BLaER1 (cell line): ENCODE measurements at regions not wholly inside any gene's neighbourhood (a gene's known extent, or its start where the extent isn't known, plus 50 kb on each side); places are given as distances from the start of the nearest gene placed in this dataset.
A peak's percentile ranks its signal among the peaks of the same experiment; 100 is the strongest.

Experiments
- H3K27ac ChIP-seq: shearing (Covaris generic); formaldehyde crosslinking; 2 replicates; pipeline ENCODE4 v1.8.1; 2022
- H3K27me3 ChIP-seq: shearing (Covaris generic); formaldehyde crosslinking; 2 replicates; pipeline ENCODE4 v1.8.1; 2022
- H3K36me3 ChIP-seq: shearing (Covaris generic); formaldehyde crosslinking; 2 replicates; pipeline ENCODE4 v1.8.1; 2022
- H3K4me1 ChIP-seq: shearing (Covaris generic); formaldehyde crosslinking; 2 replicates; pipeline ENCODE4 v1.8.1; 2022
- H3K4me2 ChIP-seq: shearing (Covaris generic); formaldehyde crosslinking; 2 replicates; pipeline ENCODE4 v1.8.1; 2022
- H3K4me3 ChIP-seq: shearing (Covaris generic); formaldehyde crosslinking; 2 replicates; pipeline ENCODE4 v1.8.1; 2022
- H3K9ac ChIP-seq: shearing (Covaris generic); formaldehyde crosslinking; 2 replicates; pipeline ENCODE4 v1.8.1; 2022
- H3K9me3 ChIP-seq: shearing (Covaris generic); formaldehyde crosslinking; 2 replicates; pipeline ENCODE4 v1.8.1; 2022
- H4K20me1 ChIP-seq: shearing (Covaris generic); formaldehyde crosslinking; 2 replicates; pipeline ENCODE4 v1.8.1; 2022
- Cebpa-rat ChIP-seq: shearing (Covaris generic); IDR thresholded peaks from 2 replicates; pipeline ENCODE4 v1.8.1; 2022

GRCh38 chr4:132281733-132282132 lies 867.4 kb upstream of the PCDH10 start:
- TF ChIP-seq Cebpa-rat = no peak
- no peaks in the 10 kb centered on the region for H3K27me3 ChIP-seq
- no peak overlapping the region for H3K4me3 ChIP-seq
- no peaks in the 10 kb centered on the region for H3K4me1 ChIP-seq
- no peak overlapping the region for H3K27ac ChIP-seq
- H3K9ac ChIP-seq = no peak overlapping the region
- peaks cover 60% of the 10 kb centered on the region for H3K9me3 ChIP-seq
- H3K4me2 ChIP-seq = no peak overlapping the region
- H3K36me3 ChIP-seq = peaks cover 52% of the 10 kb centered on the region
- H4K20me1 ChIP-seq = peaks cover 31% of the 10 kb centered on the region; the same call in 1 of the 2 replicates

- H3K9me3 ChIP-seq = peaks cover 61% of the 10 kb centered on the region
- peaks cover 59% of the 10 kb centered on the region for H3K36me3 ChIP-seq
- peaks cover 56% of the 10 kb centered on the region; the same call in 1 of the 2 replicates for H4K20me1 ChIP-seq
- TF ChIP-seq Cebpa-rat = no peak
- H3K9ac ChIP-seq = no peak overlapping the region
- H3K4me1 ChIP-seq = no peaks in the 10 kb centered on the region
- no peak overlapping the region for H3K27ac ChIP-seq
- no peak overlapping the region for H3K4me2 ChIP-seq
- no peaks in the 10 kb centered on the region for H3K27me3 ChIP-seq
- H3K4me3 ChIP-seq = peak overlapping the region; percentile 31
These were observed 864.1 kb upstream of the PCDH10 start for GRCh38 chr4:132284910-132285426.

- H3K27me3 ChIP-seq = no peaks in the 10 kb centered on the region
- no peak overlapping the region for H3K9ac ChIP-seq
- H3K4me3 ChIP-seq = no peak overlapping the region
- H3K4me2 ChIP-seq = no peak overlapping the region
- peaks cover 5% of the 10 kb centered on the region; the same call in 1 of the 2 replicates for H3K36me3 ChIP-seq
- H3K27ac ChIP-seq = no peak overlapping the region
- H3K4me1 ChIP-seq = peaks cover 7% of the 10 kb centered on the region
- H3K9me3 ChIP-seq = no peaks in the 10 kb centered on the region
- H4K20me1 ChIP-seq = peaks cover 50% of the 10 kb centered on the region; the same call in 1 of the 2 replicates
- TF ChIP-seq Cebpa-rat = no peak
These were observed 851.7 kb upstream of the PCDH10 start for GRCh38 chr4:132297346-132297745.

GRCh38 chr4:132299841-132300240 lies 849.3 kb upstream of the PCDH10 start:
- no peak overlapping the region for H3K4me2 ChIP-seq
- no peak for TF ChIP-seq Cebpa-rat
- no peaks in the 10 kb centered on the region for H3K27me3 ChIP-seq
- H3K36me3 ChIP-seq = no peaks in the 10 kb centered on the region
- no peak overlapping the region for H3K9ac ChIP-seq
- H3K27ac ChIP-seq = 0 out of 2 replicates have a peak overlapping the region, but pooled peaks have one; percentile 3
- peaks cover 7% of the 10 kb centered on the region for H3K4me1 ChIP-seq
- no peak overlapping the region for H3K4me3 ChIP-seq
- H3K9me3 ChIP-seq = no peaks in the 10 kb centered on the region
- H4K20me1 ChIP-seq = peaks cover 56% of the 10 kb centered on the region; the same call in 1 of the 2 replicates

- H3K4me1 ChIP-seq = no peaks in the 10 kb centered on the region
- no peak overlapping the region for H3K9ac ChIP-seq
- H3K9me3 ChIP-seq = peaks cover 5% of the 10 kb centered on the region
- no peaks in the 10 kb centered on the region for H3K27me3 ChIP-seq
- no peak for TF ChIP-seq Cebpa-rat
- H4K20me1 ChIP-seq = peaks cover 58% of the 10 kb centered on the region; the same call in 1 of the 2 replicates
- H3K36me3 ChIP-seq = peaks cover 17% of the 10 kb centered on the region
- no peak overlapping the region for H3K4me2 ChIP-seq
- no peak overlapping the region for H3K27ac ChIP-seq
- H3K4me3 ChIP-seq = no peak overlapping the region
These were observed 836.6 kb upstream of the PCDH10 start for GRCh38 chr4:132312521-132312920.

- no peak overlapping the region for H3K4me2 ChIP-seq
- H3K27me3 ChIP-seq = no peaks in the 10 kb centered on the region
- no peak for TF ChIP-seq Cebpa-rat
- no peak overlapping the region for H3K9ac ChIP-seq
- no peaks in the 10 kb centered on the region for H3K4me1 ChIP-seq
- H3K27ac ChIP-seq = no peak overlapping the region
- peaks cover 2% of the 10 kb centered on the region for H3K9me3 ChIP-seq
- H4K20me1 ChIP-seq = peaks cover 52% of the 10 kb centered on the region; the same call in 1 of the 2 replicates
- H3K4me3 ChIP-seq = no peak overlapping the region
- peaks cover 17% of the 10 kb centered on the region for H3K36me3 ChIP-seq
These were observed 835.2 kb upstream of the PCDH10 start for GRCh38 chr4:132313852-132314251.

- no peak for TF ChIP-seq Cebpa-rat
- H3K9ac ChIP-seq = no peak overlapping the region
- H3K36me3 ChIP-seq = peaks cover 22% of the 10 kb centered on the region
- H3K9me3 ChIP-seq = 0 out of 2 replicates have a peak, but pooled peaks cover 10% of the 10 kb centered on the region
- H3K27ac ChIP-seq = no peak overlapping the region
- no peaks in the 10 kb centered on the region for H3K4me1 ChIP-seq
- H3K4me2 ChIP-seq = no peak overlapping the region
- no peak overlapping the region for H3K4me3 ChIP-seq
- no peaks in the 10 kb centered on the region for H3K27me3 ChIP-seq
- H4K20me1 ChIP-seq = peaks cover 35% of the 10 kb centered on the region; the same call in 1 of the 2 replicates
These were observed 832.4 kb upstream of the PCDH10 start for GRCh38 chr4:132316738-132317137.

GRCh38 chr4:132317923-132318322 lies 831.2 kb upstream of the PCDH10 start:
- TF ChIP-seq Cebpa-rat = no peak
- Histone ChIP-seq H3K36me3 (peaks cover 22% of the 10 kb centered on the region), H4K20me1 (peaks cover 29% of the 10 kb centered on the region; the same call in 1 of the 2 replicates), H3K4me2 (no peak overlapping the region), H3K4me1 (no peaks in the 10 kb centered on the region), H3K27me3 (no peaks in the 10 kb centered on the region), H3K9ac (no peak overlapping the region), H3K9me3 (peaks cover 10% of the 10 kb centered on the region; the same call in 1 of the 2 replicates), H3K27ac (no peak overlapping the region), H3K4me3 (no peak overlapping the region)

GRCh38 chr4:132328761-132329160 lies 820.3 kb upstream of the PCDH10 start:
- H3K36me3 ChIP-seq = peaks cover 5% of the 10 kb centered on the region; the same call in 1 of the 2 replicates
- TF ChIP-seq Cebpa-rat = no peak
- no peak overlapping the region for H3K9ac ChIP-seq
- H3K4me2 ChIP-seq = no peak overlapping the region
- H3K4me1 ChIP-seq = no peaks in the 10 kb centered on the region
- H3K9me3 ChIP-seq = no peaks in the 10 kb centered on the region
- H3K27me3 ChIP-seq = no peaks in the 10 kb centered on the region
- no peak overlapping the region for H3K4me3 ChIP-seq
- no peaks in the 10 kb centered on the region for H4K20me1 ChIP-seq
- H3K27ac ChIP-seq = no peak overlapping the region

GRCh38 chr4:132330994-132331393 lies 818.1 kb upstream of the PCDH10 start:
- H4K20me1 ChIP-seq = no peaks in the 10 kb centered on the region
- no peak for TF ChIP-seq Cebpa-rat

More at GRCh38 chr4:132330994-132331393, 818.1 kb upstream of the PCDH10 start:
- no peak overlapping the region for H3K9ac ChIP-seq
- no peak overlapping the region for H3K27ac ChIP-seq
- H3K4me2 ChIP-seq = no peak overlapping the region
- no peaks in the 10 kb centered on the region for H3K4me1 ChIP-seq
- no peaks in the 10 kb centered on the region for H3K27me3 ChIP-seq
- peaks cover 5% of the 10 kb centered on the region; the same call in 1 of the 2 replicates for H3K36me3 ChIP-seq
- H3K9me3 ChIP-seq = no peaks in the 10 kb centered on the region
- H3K4me3 ChIP-seq = no peak overlapping the region
